Right lobe of liver (tissue), 4 donors: ENCODE measurements at regions not wholly inside any gene's neighbourhood (a gene's known extent, or its start where the extent isn't known, plus 50 kb on each side); places are given as distances from the start of the nearest gene placed in this dataset.

Source experiments
- CTCF ChIP-seq, 4 donors: fragments of 200-600 bp in 3 of 4; fragments of 450-650 bp in 1 of 4; IDR thresholded peaks; one replicate each; pipeline versions ENCODE4 v1.5.1 to v1.8.0; 2016 to 2022; ENCODE audit warnings: antibody characterized with exemption in 4 of 4, mild to moderate bottlenecking in 2 of 4
- POLR2A ChIP-seq: fragments of 450-650 bp; IDR thresholded peaks from one replicate; pipeline ENCODE4 v1.6.1; 2017; ENCODE audit warnings: antibody characterized with exemption, mild to moderate bottlenecking
- donor health status: DM: no; HTN: no; CAD: no.
- donor health status: DM: no; HTN: no; CAD: no.
- donor health status: DM: no; HTN: yes; CAD: no.

- TF ChIP-seq POLR2A (no peak), CTCF (IDR thresholded peaks at IDR 0.05) (no peak)
Observed at GRCh38 chr21:15275615-15276235, 210.9 kb upstream of the NRIP1 start.
